OCI-LY3 (cell line): ENCODE measurements at regions not wholly inside any gene's neighbourhood (a gene's known extent, or its start where the extent isn't known, plus 50 kb on each side); places are given as distances from the start of the nearest gene placed in this dataset.

Experiments
- CTCF ChIP-seq: fragments of 200-600, 300-600 bp; sonication (generic); IDR thresholded peaks from 2 replicates; pipeline ENCODE4 v1.5.1; 2014; ENCODE audit warnings: antibody characterized with exemption, low read length, low read depth
- EZH2phosphoT487 ChIP-seq: fragments of 200-600 bp; shearing (Covaris generic); IDR thresholded peaks from 2 replicates; pipeline ENCODE4 v1.6.1; 2018; ENCODE audit warnings: antibody characterized with exemption, mixed run types, low read depth

GRCh38 chr18:43482136-43482535 lies 204.8 kb upstream of the SYT4 start:
- TF ChIP-seq CTCF (no peak), EZH2phosphoT487 (no peak)
